HAP-1 (cell line): ENCODE measurements at regions not wholly inside any gene's neighbourhood (a gene's known extent, or its start where the extent isn't known, plus 50 kb on each side); places are given as distances from the start of the nearest gene placed in this dataset.
"Not testable (repeated sequence)": the region's sequence is repeated elsewhere in the genome, so short reads cannot be mapped to it uniquely, and the experiment has no call there.

ENCODE experiments used
- DNase-seq, 2 experiments: peaks; one replicate each; pipeline ENCODE4 v3.0.0-alpha.2; 2016 to 2020; ENCODE audit warnings: low spot score in 2 of 2
- H3K27me3 ChIP-seq: fragments of 250-450 bp; sonication (Bioruptor Pico); 2 replicates; pipeline ENCODE4 v1.5.1; 2020; ENCODE audit warnings: low read depth, mild to moderate bottlenecking, moderate library complexity
- H3K36me3 ChIP-seq: fragments of 250-450 bp; sonication (Bioruptor Pico); replicated peaks from 2 replicates; pipeline ENCODE4 v1.5.1; 2020; ENCODE audit warnings: mild to moderate bottlenecking
- H3K4me1 ChIP-seq: fragments of 250-450 bp; sonication (Bioruptor Pico); 2 replicates; pipeline ENCODE4 v1.5.1; 2020; ENCODE audit warnings: mild to moderate bottlenecking
- H3K4me3 ChIP-seq: fragments of 250-450 bp; sonication (Bioruptor Pico); 2 replicates; pipeline ENCODE4 v1.5.1; 2020; ENCODE audit warnings: mild to moderate bottlenecking, moderate library complexity
- H3K9me3 ChIP-seq: fragments of 250-450 bp; sonication (Bioruptor Pico); 2 replicates; pipeline ENCODE4 v1.5.1; 2020; ENCODE audit warnings: mild to moderate bottlenecking, moderate library complexity
- in situ Hi-C: fragments of 300-500 bp; cut with MboI; formaldehyde crosslinking; loops from 3 replicates; pipeline ENCODE4 v1.14.3; 2020; ENCODE audit warnings: low sequenced_read_pairs, inconsistent platforms, mixed read lengths

DNA sequence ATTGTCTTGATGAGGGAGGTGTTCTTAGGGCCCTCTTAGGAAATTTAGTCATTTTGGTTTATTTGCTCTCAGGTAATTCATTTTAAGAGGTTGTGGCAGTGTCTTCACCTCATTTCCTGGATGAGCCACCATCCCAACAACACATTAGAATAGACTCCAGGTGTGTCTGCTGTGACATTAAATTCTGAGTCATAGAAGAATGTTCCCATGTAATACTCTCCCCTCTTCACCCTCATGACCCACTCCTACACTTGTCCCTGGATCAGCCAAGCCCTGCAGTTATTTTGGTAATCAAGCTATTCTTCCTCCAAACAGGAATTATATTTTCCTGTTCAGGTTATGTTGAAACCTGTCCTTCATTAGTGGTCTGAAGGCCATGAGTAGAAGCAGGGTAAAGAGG lies 944.1 kb downstream of the SORCS3 start:
- no peaks in the 10 kb centered on the region for H3K4me1 ChIP-seq
- no peaks in the 10 kb centered on the region for H3K36me3 ChIP-seq
- H3K4me3 ChIP-seq: no peak overlapping the region
- no peaks in the 10 kb centered on the region for H3K27me3 ChIP-seq
- no peaks in the 10 kb centered on the region for H3K9me3 ChIP-seq
- no peak for DNase-seq
- in situ Hi-C loops: no loop called here

DNA sequence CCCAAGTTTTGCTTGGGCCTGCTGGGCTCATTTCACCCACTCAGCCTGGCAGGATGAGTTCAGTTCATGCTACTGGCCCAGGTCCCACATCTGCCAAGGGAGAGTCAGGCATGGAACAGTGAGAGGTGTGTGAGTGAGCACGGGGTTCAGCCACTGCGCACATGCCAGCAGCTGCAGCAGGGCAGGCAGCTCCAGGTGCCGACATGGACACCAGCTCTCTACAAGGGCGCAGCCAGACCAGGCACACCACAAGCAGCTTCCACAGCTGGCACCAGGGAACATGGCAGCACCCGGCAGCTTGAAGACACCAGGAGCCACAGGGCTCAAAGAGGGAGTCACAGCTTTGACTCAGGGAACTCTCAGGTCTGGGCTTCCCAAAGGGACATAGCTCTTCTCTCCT lies 938.0 kb downstream of the SORCS3 start:
- no peaks in the 10 kb centered on the region for H3K9me3 ChIP-seq
- DNase-seq: no peak
- H3K4me1 ChIP-seq: no peaks in the 10 kb centered on the region
- no peak overlapping the region for H3K4me3 ChIP-seq
- H3K27me3 ChIP-seq: no peaks in the 10 kb centered on the region
- H3K36me3 ChIP-seq: no peaks in the 10 kb centered on the region
- in situ Hi-C loops: no loop called here

DNA sequence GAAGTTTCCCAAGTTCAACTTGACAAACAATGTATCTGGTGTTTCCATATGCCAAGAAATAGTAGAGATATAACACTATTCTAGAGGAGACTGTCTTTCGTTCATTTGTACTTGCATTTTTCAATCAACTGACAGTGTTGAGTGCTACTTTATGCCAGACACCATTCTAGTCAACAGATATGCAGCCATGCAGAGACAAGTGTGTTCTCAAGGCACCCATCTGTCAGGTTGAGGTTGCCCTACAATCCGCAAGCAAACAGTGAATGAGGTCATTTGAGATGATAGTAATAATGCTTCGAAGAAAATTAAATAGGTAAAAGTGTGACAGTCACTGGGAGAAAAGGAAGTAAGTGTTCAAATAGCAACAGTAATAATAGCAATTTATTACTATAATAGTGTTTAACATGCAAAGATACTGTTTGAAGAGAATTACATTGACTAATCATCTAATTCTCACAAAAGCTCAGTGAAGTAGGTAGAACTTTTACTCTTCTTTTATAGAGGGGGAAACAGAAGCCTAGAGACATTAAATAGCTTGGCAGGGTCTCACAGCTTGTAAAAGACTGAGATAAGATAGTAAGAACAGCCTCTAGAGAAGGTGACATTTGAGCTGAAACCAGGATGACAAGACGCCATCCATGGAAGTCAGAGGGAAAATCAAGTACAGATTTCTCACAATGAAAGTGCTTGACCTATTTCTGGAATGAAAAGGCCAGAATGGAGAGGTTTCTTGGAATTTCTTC lies 936.9 kb downstream of the SORCS3 start:
- in situ Hi-C loops: no loop called here
- Histone ChIP-seq H3K36me3 (no peaks in the 10 kb centered on the region), H3K27me3 (no peaks in the 10 kb centered on the region), H3K9me3 (no peaks in the 10 kb centered on the region), H3K4me3 (no peak overlapping the region), H3K4me1 (no peaks in the 10 kb centered on the region)
- no peak for DNase-seq

DNA sequence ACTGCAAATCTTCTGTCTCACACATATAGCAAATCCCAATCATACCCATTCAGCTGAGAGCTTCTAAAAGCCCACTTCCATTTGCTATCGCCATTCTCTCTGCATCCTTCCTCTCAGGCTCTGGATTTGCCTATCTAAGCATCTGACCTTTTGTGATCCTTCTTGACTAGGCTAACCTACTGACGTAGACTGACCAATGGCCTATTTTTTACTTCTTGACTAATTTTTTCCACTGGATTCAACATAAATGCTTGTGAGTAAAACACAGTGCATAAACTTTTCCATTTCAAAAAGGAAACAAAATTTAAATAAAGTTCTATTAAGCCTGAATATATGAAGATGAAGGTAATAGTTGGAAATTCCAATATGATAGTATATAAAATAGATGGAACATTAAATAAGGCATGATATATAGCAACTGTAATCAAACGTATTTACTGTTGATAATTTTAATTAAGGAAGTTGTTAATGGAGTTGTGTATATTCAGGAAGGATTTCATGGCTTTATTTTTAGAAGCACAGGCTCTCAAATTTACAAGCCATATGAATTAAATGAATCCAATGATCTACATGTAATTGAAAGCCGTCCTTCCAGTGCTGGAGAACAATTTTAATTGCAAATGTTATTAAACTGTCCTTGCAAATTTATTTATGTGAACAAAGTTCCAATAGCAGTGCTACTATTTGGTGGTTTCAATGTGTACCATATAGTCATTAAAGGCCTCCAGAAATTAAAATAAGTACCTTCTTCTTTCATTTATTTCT lies 918.4 kb downstream of the SORCS3 start:
- in situ Hi-C loops: no loop called here
- no peaks in the 10 kb centered on the region for H3K9me3 ChIP-seq
- DNase-seq: no peak

DNA sequence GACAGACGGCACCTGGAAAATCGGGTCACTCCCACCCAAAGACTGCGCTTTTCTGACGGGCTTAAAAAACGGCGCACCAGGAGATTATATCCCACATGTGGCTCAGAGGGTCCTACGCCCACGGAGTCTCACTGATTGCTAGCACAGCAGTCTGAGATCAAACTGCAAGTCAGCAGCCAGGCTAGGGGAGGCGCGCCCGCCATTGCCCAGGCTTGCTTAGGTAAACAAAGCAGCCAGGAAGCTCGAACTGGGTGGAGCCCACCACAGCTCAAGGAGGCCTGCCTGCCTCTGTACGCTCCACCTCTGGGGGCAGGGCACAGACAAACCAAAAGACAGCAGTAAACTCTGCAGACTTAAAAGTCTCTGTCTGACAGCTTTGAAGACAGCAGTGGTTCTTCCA lies 909.4 kb downstream of the SORCS3 start:
- H3K36me3 ChIP-seq, H3K27me3 ChIP-seq, DNase-seq, H3K4me3 ChIP-seq, in situ Hi-C loops, H3K4me1 ChIP-seq, H3K9me3 ChIP-seq: not testable (repeated sequence)

More for the DNA sequence above, 918.4 kb downstream of the SORCS3 start:
- Histone ChIP-seq H3K36me3 (no peaks in the 10 kb centered on the region), H3K4me1 (no peaks in the 10 kb centered on the region), H3K4me3 (no peak overlapping the region), H3K27me3 (no peaks in the 10 kb centered on the region)

DNA sequence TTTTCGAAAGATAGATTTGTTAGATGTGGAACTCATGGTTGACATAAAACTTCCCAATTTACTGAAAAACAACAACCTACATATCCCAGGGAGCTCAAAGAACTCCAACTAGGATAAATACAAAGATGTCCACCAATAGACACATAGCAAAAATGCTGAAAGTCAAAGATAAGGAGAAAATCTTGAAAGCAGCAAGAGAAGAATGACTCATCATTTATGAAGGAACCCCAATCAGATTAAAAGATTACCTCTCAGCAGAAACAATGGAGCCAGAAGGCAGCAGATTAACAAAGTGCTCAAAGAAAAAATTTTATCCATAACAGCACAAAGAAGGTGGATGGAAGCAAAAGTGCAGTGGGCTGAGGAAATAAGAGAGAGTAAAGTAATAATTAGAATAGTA lies 908.6 kb downstream of the SORCS3 start:
- no peak for DNase-seq
- Histone ChIP-seq H3K27me3 (no peaks in the 10 kb centered on the region), H3K9me3 (no peaks in the 10 kb centered on the region), H3K4me3 (no peak overlapping the region), H3K4me1 (no peaks in the 10 kb centered on the region), H3K36me3 (no peaks in the 10 kb centered on the region)
- in situ Hi-C loops: no loop called here

DNA sequence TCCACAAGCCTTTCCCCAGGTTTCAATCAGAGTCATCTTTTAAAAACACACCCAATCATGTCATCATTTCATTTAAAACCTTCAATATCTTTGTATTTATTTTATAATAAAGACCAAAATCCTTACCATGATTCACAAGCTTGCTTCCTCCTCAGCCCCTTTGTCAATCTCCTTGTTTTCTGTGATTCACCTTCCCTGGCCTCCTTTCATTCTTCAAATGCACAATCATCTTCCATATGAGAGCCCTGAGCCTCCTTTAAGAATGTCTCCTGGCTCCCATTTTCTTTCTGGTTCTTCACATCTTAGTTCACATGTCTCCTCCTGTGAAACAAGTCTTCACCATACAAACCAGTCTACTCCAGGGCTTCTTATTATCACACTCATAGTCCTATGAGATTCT lies 904.0 kb downstream of the SORCS3 start:
- in situ Hi-C loops: no loop called here
- H3K4me3 ChIP-seq: no peak overlapping the region
- no peak for DNase-seq
- H3K27me3 ChIP-seq: no peaks in the 10 kb centered on the region
- H3K4me1 ChIP-seq: no peaks in the 10 kb centered on the region
- H3K9me3 ChIP-seq: no peaks in the 10 kb centered on the region
- H3K36me3 ChIP-seq: no peaks in the 10 kb centered on the region

DNA sequence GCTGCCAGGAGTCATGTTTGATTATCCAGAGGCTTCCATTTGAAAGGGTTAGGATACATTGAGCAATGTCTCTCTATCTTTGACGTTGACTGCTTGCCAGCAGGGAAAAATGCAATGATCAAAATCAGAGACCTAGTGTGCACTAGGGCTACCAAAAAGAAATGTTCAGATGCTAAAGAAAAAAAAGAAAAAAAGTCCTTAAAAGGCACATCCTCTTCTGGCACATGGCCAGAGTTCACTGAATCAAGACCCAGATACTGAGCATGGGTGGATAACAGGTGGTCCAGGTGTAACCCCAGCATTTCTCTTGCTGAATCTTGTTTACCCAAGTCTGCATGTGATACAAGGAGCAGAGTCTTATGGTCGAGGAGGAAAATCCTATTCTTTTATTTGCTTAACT lies 899.3 kb downstream of the SORCS3 start:
- in situ Hi-C loops: no loop called here
- no peak for DNase-seq
- H3K36me3 ChIP-seq: no peaks in the 10 kb centered on the region
- H3K4me3 ChIP-seq: no peak overlapping the region
- H3K4me1 ChIP-seq: no peaks in the 10 kb centered on the region
- H3K9me3 ChIP-seq: no peaks in the 10 kb centered on the region
- H3K27me3 ChIP-seq: no peaks in the 10 kb centered on the region

DNA sequence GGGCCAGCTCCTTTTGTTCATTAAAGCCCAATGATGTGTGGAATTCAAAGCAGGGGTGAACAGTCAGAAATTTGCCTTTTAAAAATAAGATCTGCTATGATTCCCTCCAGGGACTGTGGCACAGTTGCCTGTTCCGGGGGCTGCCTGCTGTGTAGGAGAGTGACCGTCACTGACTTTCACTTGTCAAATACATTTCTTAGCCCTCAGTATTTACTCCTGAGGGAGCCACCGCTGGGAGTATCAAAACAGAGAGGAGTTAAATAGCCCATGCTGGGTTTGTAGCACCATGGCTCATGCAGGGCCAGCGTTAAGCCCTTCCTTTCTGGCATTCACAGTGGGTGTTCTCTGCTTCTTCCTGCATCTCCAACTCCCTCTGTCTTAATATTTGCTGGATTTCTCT lies 897.8 kb downstream of the SORCS3 start:
- in situ Hi-C loops: no loop called here
- H3K9me3 ChIP-seq: no peaks in the 10 kb centered on the region
- no peak for DNase-seq
- no peaks in the 10 kb centered on the region for H3K4me1 ChIP-seq
- H3K4me3 ChIP-seq: no peak overlapping the region
- H3K27me3 ChIP-seq: no peaks in the 10 kb centered on the region
- no peaks in the 10 kb centered on the region for H3K36me3 ChIP-seq

DNA sequence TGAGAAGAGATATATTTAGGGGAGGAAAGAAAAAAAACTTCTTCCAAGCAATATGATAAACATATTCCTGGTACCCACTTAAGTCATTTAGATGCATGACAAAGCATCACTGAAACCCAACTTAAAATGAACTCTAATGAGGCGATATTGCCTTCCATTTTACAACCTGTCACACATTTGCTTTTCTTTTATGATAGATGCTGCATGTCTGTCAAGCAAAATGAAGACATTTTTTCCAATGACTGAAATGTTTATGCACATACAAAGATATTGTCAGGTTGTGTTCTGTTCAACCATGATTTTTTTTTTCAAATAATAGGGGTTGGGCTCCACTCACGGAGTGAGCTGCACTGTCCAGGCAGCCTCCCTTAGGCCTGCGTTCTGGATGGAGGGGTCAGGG lies 894.4 kb downstream of the SORCS3 start:
- H3K4me1 ChIP-seq: no peaks in the 10 kb centered on the region
- in situ Hi-C loops: no loop called here
- no peaks in the 10 kb centered on the region for H3K27me3 ChIP-seq

DNA sequence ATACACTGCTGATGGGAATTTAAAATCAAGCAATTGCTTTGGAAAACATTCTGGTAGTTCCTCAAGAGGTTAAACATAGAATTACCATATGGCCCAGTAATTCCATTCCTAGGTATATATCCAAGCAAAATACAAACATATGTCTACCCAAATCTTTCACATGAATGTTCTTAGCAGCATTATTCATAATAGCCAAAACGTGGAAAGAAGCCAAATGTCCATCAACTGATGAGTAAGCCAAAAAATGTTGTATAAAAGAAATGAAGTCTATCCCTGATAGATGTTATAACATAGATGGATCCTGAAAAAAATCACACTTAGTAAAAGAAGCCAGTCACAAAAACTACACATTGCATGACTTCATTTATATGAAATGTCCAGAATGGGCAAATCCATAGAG lies 893.0 kb downstream of the SORCS3 start:
- Histone ChIP-seq H3K36me3 (no peaks in the 10 kb centered on the region), H3K4me3 (no peak overlapping the region), H3K9me3 (no peaks in the 10 kb centered on the region), H3K4me1 (no peaks in the 10 kb centered on the region), H3K27me3 (no peaks in the 10 kb centered on the region)
- in situ Hi-C loops: no loop called here
- DNase-seq: no peak

More for the DNA sequence above, 894.4 kb downstream of the SORCS3 start:
- Histone ChIP-seq H3K36me3 (no peaks in the 10 kb centered on the region), H3K9me3 (no peaks in the 10 kb centered on the region), H3K4me3 (no peak overlapping the region)
- no peak for DNase-seq

DNA sequence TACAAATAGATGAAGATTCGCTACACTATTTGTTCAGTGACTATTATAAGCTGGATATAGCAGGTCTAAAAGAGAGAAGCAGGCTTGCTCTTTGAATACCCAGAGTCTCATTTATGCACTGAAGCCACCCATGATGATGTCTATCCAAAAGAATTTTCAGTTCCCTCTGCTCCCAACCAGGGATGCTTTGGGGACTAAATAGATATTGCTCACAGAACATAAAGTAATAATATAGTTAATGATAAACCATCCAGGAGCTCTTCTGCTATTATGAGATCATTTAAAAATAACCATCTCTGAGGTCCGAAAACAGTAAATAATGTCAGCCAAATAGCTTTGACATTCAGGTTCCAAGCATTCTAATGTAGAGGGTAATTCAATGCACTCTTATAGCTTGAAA lies 875.4 kb downstream of the SORCS3 start:
- in situ Hi-C loops: no loop called here
- H3K9me3 ChIP-seq: no peaks in the 10 kb centered on the region
- no peaks in the 10 kb centered on the region for H3K27me3 ChIP-seq
- H3K4me3 ChIP-seq: no peak overlapping the region
- H3K36me3 ChIP-seq: no peaks in the 10 kb centered on the region
- H3K4me1 ChIP-seq: no peaks in the 10 kb centered on the region
- DNase-seq: no peak

DNA sequence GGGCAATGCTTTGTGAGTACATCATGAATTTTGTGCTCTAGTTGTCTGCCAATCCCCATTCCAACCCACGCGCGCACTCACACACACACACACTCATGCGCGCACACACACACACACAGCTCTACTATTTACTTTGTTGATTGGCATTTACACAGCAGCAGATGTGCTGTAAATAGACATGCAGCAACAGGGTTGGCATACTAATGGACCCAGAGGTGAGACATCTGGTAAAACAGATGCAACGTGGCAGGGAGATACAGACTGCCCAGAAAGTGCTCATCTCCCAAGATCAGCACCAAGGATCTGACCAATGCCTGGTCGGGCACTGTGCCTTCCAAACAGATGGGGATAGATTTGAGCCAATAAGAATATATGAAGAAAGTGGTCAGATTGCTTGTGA lies 873.0 kb downstream of the SORCS3 start:
- Histone ChIP-seq H3K9me3 (no peaks in the 10 kb centered on the region), H3K36me3 (no peaks in the 10 kb centered on the region), H3K27me3 (no peaks in the 10 kb centered on the region), H3K4me1 (no peaks in the 10 kb centered on the region), H3K4me3 (no peak overlapping the region)
- in situ Hi-C loops: no loop called here
- DNase-seq: no peak

DNA sequence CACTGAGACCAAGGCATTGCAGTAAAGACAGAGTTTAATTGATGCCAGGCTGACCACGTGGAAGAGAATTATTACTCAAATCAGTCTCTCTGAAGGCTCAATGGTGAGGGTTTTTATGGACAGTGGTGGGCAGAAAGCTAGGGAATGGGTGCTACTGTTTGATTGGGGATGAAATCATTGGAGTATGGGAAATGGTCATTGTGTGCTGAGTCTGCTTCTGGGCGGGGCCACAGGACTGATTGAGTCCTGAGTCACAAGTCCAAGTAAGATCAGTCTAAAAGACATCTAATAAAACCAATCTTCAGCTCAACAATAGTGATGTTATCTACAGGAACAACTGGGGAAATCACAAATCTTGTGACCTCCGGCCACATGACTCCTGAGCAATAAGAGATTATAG lies 868.4 kb downstream of the SORCS3 start:
- in situ Hi-C loops: no loop called here
- Histone ChIP-seq H3K9me3 (no peaks in the 10 kb centered on the region), H3K27me3 (no peaks in the 10 kb centered on the region), H3K36me3 (no peaks in the 10 kb centered on the region), H3K4me1 (no peaks in the 10 kb centered on the region), H3K4me3 (no peak overlapping the region)
- no peak for DNase-seq
